Activated CD4-positive, alpha-beta memory T cell treated with anti-CD3 and anti-CD28 coated beads for 36 hours (primary cell): ENCODE measurements at regions not wholly inside any gene's neighbourhood (a gene's known extent, or its start where the extent isn't known, plus 50 kb on each side); places are given as distances from the start of the nearest gene placed in this dataset.

ENCODE experiments used
- CTCF ChIA-PET: fragments of 350-600 bp; sonication (Branson Sonifier 250); formaldehyde crosslinking; loops from one replicate; lab custom pipeline; 2021; ENCODE audit warnings: antibody characterized with exemption, inconsistent platforms; lab: Charles Lee
- POLR2A ChIA-PET: fragments of 350-600 bp; sonication (Branson Sonifier 250); formaldehyde crosslinking; loops from one replicate; lab custom pipeline; 2021; ENCODE audit warnings: antibody characterized with exemption; lab: Charles Lee
- DNase-seq: peaks from one replicate; pipeline ENCODE4 v3.0.0-alpha.2; 2020
- H3K27ac Mint-ChIP-seq: one replicate; pipeline ENCODE4 v1.8.0; 2021; ENCODE audit warnings: mixed read lengths
- H3K27me3 Mint-ChIP-seq: one replicate; pipeline ENCODE4 v1.8.0; 2021; ENCODE audit warnings: mixed read lengths
- H3K36me3 Mint-ChIP-seq: one replicate; pipeline ENCODE4 v1.8.0; 2021; ENCODE audit warnings: mixed read lengths
- H3K4me1 Mint-ChIP-seq: one replicate; pipeline ENCODE4 v1.8.0; 2021; ENCODE audit warnings: low read depth, mixed read lengths
- H3K4me3 Mint-ChIP-seq: one replicate; pipeline ENCODE4 v1.8.0; 2021; ENCODE audit warnings: mild to moderate bottlenecking, mixed read lengths
- H3K9me3 Mint-ChIP-seq: one replicate; pipeline ENCODE4 v1.8.0; 2021; ENCODE audit warnings: mixed read lengths
- intact Hi-C: fragments of 100-400 bp; cut with micrococcal nuclease; formaldehyde crosslinking; loops from one replicate; pipeline ENCODE4 v1.15.1; 2023

GRCh38 chr16:80054647-80055046 is 454.1 kb upstream of the MAF start:
- Mint-ChIP-seq H3K4me3 (no peak overlapping the region), H3K9me3 (no peaks in the 10 kb centered on the region), H3K4me1 (no peaks in the 10 kb centered on the region), H3K27me3 (no peaks in the 10 kb centered on the region), H3K36me3 (no peaks in the 10 kb centered on the region), H3K27ac (no peak overlapping the region)
- intact Hi-C loops: no loop called here
- no peak for DNase-seq
- ChIA-PET POLR2A (no interaction called here), CTCF (no interaction called here)

- Mint-ChIP-seq H3K4me3 (no peak overlapping the region), H3K27ac (no peak overlapping the region), H3K9me3 (no peaks in the 10 kb centered on the region), H3K36me3 (no peaks in the 10 kb centered on the region), H3K4me1 (no peaks in the 10 kb centered on the region), H3K27me3 (peaks cover 4% of the 10 kb centered on the region)
- DNase-seq: no peak
- intact Hi-C loops: no loop called here
- ChIA-PET CTCF (no interaction called here), POLR2A (no interaction called here)
Observed at GRCh38 chr16:80051040-80051439, 450.5 kb upstream of the MAF start.

- no peaks in the 10 kb centered on the region for H3K36me3 Mint-ChIP-seq
- peaks cover 13% of the 10 kb centered on the region for H3K27me3 Mint-ChIP-seq
- POLR2A ChIA-PET: no interaction called here
- DNase-seq: no peak
- H3K9me3 Mint-ChIP-seq: no peaks in the 10 kb centered on the region
- H3K27ac Mint-ChIP-seq: no peak overlapping the region
- H3K4me3 Mint-ChIP-seq: no peak overlapping the region
- intact Hi-C loops: no loop called here
- H3K4me1 Mint-ChIP-seq: no peaks in the 10 kb centered on the region
- CTCF ChIA-PET: no interaction called here
Observed at GRCh38 chr16:80048250-80048649, 447.7 kb upstream of the MAF start.

GRCh38 chr16:80047842-80048241 is 447.3 kb upstream of the MAF start:
- ChIA-PET POLR2A (interaction anchor here (1.3 kb wide), 1 partner anchor 246 kb away, joined by 3 read pairs; no protein-coding TSS in a partner anchor), CTCF (no interaction called here)
- H3K27me3 Mint-ChIP-seq: peaks cover 16% of the 10 kb centered on the region
- DNase-seq: no peak
- H3K36me3 Mint-ChIP-seq: no peaks in the 10 kb centered on the region
- intact Hi-C loops: no loop called here
- no peak overlapping the region for H3K4me3 Mint-ChIP-seq
- H3K9me3 Mint-ChIP-seq: no peaks in the 10 kb centered on the region
- H3K27ac Mint-ChIP-seq: no peak overlapping the region
- H3K4me1 Mint-ChIP-seq: no peaks in the 10 kb centered on the region

GRCh38 chr16:80046848-80047247 is 446.3 kb upstream of the MAF start:
- ChIA-PET CTCF (no interaction called here), POLR2A (interaction anchor here (1.3 kb wide), 1 partner anchor 245 kb away, joined by 3 read pairs; no protein-coding TSS in a partner anchor)
- Mint-ChIP-seq H3K27me3 (peaks cover 20% of the 10 kb centered on the region), H3K36me3 (no peaks in the 10 kb centered on the region), H3K4me3 (no peak overlapping the region), H3K4me1 (no peaks in the 10 kb centered on the region), H3K9me3 (no peaks in the 10 kb centered on the region), H3K27ac (no peak overlapping the region)
- no peak for DNase-seq
- intact Hi-C loops: no loop called here

- H3K4me1 Mint-ChIP-seq: no peaks in the 10 kb centered on the region
- POLR2A ChIA-PET: no interaction called here
Observed at GRCh38 chr16:80046261-80046660, 445.7 kb upstream of the MAF start.

GRCh38 chr16:80045861-80046260 is 445.3 kb upstream of the MAF start:
- H3K4me1 Mint-ChIP-seq: no peaks in the 10 kb centered on the region
- CTCF ChIA-PET: no interaction called here
- no peaks in the 10 kb centered on the region for H3K9me3 Mint-ChIP-seq
- POLR2A ChIA-PET: no interaction called here
- peaks cover 20% of the 10 kb centered on the region for H3K27me3 Mint-ChIP-seq
- H3K36me3 Mint-ChIP-seq: no peaks in the 10 kb centered on the region
- no peak overlapping the region for H3K4me3 Mint-ChIP-seq
- DNase-seq: no peak
- no peak overlapping the region for H3K27ac Mint-ChIP-seq
- intact Hi-C loops: no loop called here

More at GRCh38 chr16:80046261-80046660, 445.7 kb upstream of the MAF start:
- no peak for DNase-seq
- no peaks in the 10 kb centered on the region for H3K36me3 Mint-ChIP-seq
- H3K27me3 Mint-ChIP-seq: peaks cover 20% of the 10 kb centered on the region
- CTCF ChIA-PET: no interaction called here
- intact Hi-C loops: no loop called here
- no peak overlapping the region for H3K27ac Mint-ChIP-seq
- H3K4me3 Mint-ChIP-seq: no peak overlapping the region
- no peaks in the 10 kb centered on the region for H3K9me3 Mint-ChIP-seq

- Mint-ChIP-seq H3K4me3 (no peak overlapping the region), H3K9me3 (peaks cover 7% of the 10 kb centered on the region), H3K4me1 (no peaks in the 10 kb centered on the region), H3K27ac (no peak overlapping the region), H3K27me3 (peaks cover 24% of the 10 kb centered on the region), H3K36me3 (peaks cover 4% of the 10 kb centered on the region)
- ChIA-PET CTCF (no interaction called here), POLR2A (no interaction called here)
- DNase-seq: no peak
- intact Hi-C loops: no loop called here
Observed at GRCh38 chr16:80041410-80041809, 440.9 kb upstream of the MAF start.

- Mint-ChIP-seq H3K27me3 (peaks cover 24% of the 10 kb centered on the region), H3K9me3 (peaks cover 7% of the 10 kb centered on the region), H3K36me3 (peaks cover 4% of the 10 kb centered on the region), H3K4me3 (no peak overlapping the region), H3K27ac (no peak overlapping the region), H3K4me1 (no peaks in the 10 kb centered on the region)
- CTCF ChIA-PET: no interaction called here
- intact Hi-C loops: no loop called here
- POLR2A ChIA-PET: no interaction called here
- no peak for DNase-seq
Observed at GRCh38 chr16:80040814-80041213, 440.3 kb upstream of the MAF start.

- no peak overlapping the region for H3K27ac Mint-ChIP-seq
- H3K36me3 Mint-ChIP-seq: peaks cover 4% of the 10 kb centered on the region
- no peaks in the 10 kb centered on the region for H3K4me1 Mint-ChIP-seq
- ChIA-PET CTCF (no interaction called here), POLR2A (no interaction called here)
- H3K9me3 Mint-ChIP-seq: peaks cover 7% of the 10 kb centered on the region
- peaks cover 24% of the 10 kb centered on the region for H3K27me3 Mint-ChIP-seq
- intact Hi-C loops: no loop called here
- DNase-seq: no peak
- no peak overlapping the region for H3K4me3 Mint-ChIP-seq
Observed at GRCh38 chr16:80040413-80040812, 439.9 kb upstream of the MAF start.

GRCh38 chr16:80039777-80040176 is 439.2 kb upstream of the MAF start:
- Mint-ChIP-seq H3K27ac (no peak overlapping the region), H3K27me3 (peaks cover 24% of the 10 kb centered on the region), H3K4me3 (no peak overlapping the region), H3K4me1 (no peaks in the 10 kb centered on the region), H3K9me3 (peaks cover 7% of the 10 kb centered on the region), H3K36me3 (peaks cover 4% of the 10 kb centered on the region)
- ChIA-PET POLR2A (no interaction called here), CTCF (no interaction called here)
- no peak for DNase-seq
- intact Hi-C loops: no loop called here

- ChIA-PET POLR2A (no interaction called here), CTCF (no interaction called here)
- Mint-ChIP-seq H3K36me3 (peaks cover 4% of the 10 kb centered on the region), H3K4me1 (no peaks in the 10 kb centered on the region), H3K9me3 (peaks cover 11% of the 10 kb centered on the region), H3K27ac (no peak overlapping the region), H3K27me3 (peaks cover 14% of the 10 kb centered on the region), H3K4me3 (no peak overlapping the region)
- DNase-seq: no peak
- intact Hi-C loops: no loop called here
Observed at GRCh38 chr16:80038566-80038965, 438.0 kb upstream of the MAF start.

- intact Hi-C loops: no loop called here
Observed at GRCh38 chr16:80034948-80035663, 434.6 kb upstream of the MAF start.

More at GRCh38 chr16:80034948-80035663, 434.6 kb upstream of the MAF start:
- no peak overlapping the region for H3K27ac Mint-ChIP-seq
- H3K27me3 Mint-ChIP-seq: peaks cover 5% of the 10 kb centered on the region
- CTCF ChIA-PET: no interaction called here
- H3K4me3 Mint-ChIP-seq: no peak overlapping the region
- peaks cover 4% of the 10 kb centered on the region for H3K36me3 Mint-ChIP-seq
- no peak for DNase-seq
- H3K4me1 Mint-ChIP-seq: no peaks in the 10 kb centered on the region
- POLR2A ChIA-PET: no interaction called here
- H3K9me3 Mint-ChIP-seq: peaks cover 11% of the 10 kb centered on the region
